HG03196 (cell line): ENCODE measurements at regions not wholly inside any gene's neighbourhood (a gene's known extent, or its start where the extent isn't known, plus 50 kb on each side); places are given as distances from the start of the nearest gene placed in this dataset.

Source experiments
- ATAC-seq: cut with Tn5 transposase; IDR thresholded peaks from one replicate; pipeline ENCODE4 v1.9.1; 2021; ENCODE audit not compliant: unreplicated experiment

DNA sequence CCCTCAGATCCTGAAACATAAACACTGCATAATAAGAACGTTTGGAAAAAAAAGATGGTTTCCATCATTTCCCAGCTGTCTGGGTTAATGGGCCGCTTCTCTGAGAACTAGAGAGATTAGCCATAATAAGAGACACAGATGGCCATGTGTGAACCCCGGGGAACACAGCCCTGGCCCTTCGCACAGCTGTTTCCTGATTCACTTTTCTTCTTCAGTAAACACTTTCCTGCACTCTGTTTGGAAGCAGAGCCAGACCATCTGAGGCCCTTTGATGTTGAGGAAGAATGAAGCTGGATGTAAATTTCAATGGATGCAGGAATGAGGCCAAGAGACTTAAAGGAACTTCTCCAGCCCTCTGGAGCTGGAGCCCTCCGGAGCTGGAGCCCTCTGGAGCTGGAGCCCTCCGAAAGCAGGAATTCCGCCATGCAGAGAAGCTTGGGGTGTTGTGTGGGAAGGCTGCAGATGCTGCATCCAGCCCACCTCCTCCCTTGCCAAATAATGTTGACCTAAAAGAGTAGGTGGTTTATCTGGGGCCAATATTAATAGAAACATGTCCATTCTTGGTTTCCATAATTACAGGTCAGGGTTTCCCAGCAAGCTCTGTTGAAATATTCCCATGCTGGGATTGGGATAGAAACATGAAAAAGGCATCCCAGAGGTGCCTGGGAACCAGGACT is 218.9 kb downstream of the NXNL2 start:
- ATAC-seq: no peak

DNA sequence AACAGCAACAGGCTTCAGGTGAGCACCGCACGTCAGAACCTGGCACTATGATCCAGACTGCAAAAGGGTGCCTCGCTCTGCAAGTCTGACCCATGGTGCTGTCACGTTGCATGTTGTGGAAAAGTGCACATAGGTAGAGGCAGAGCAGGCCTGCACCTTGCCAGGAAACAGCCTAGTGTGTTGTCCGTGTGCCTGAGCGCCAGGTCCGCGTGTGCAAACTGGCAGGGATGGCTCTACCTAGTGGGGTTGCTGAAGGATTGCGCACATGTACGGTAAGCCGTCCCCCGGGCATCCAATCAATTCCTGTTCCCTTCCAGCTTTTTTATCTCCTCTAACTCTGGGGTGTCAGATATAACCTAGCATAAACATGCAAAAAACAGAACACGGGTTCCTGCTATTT is 219.5 kb downstream of the NXNL2 start:
- ATAC-seq: no peak

DNA sequence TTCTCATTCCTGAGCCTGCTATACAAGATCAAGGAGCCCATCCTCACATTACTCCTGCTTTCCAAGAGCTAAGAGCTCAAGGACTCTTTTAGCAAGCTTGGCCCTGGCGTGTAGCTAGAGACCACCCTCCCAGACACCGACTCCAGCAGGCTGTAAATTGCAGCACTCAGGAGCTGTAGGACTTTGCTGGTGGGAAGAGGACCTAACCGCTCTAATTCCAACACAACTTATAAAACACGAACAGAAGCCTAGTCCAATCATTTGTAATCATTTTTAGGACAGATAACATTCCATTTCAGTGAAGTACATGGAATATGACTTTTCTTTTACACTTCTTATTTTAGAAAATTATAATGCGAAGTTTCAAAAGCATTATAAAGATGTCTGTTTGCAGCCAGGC is 219.9 kb downstream of the NXNL2 start:
- ATAC-seq: no peak

DNA sequence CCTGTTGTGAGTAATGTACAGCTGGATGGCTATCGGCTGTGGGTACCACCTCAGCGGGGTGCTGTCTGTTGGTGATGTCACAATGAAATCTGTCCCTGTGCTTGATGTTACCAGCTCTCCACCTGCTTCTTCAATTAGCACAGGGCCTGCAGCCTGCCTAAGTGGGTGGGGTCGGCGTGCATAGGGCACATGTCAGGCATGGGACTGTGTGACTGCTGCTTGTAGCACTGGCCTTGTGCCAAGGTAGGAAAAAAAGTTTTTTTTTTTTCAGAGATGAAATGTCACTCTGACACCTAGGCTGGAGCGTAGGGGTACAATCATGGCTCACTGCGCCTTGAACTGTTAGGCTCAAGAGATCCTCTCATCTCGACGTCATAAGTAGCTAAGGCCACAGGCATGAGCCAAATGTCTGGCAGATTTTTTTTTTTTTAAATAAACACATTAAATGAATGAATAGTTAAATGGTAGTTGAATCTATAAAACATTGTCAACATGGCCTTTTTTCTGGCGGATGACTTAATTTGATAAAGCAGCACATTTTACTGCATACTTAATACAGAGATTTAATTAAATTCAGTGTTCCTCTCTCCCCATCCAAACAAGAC is 222.5 kb downstream of the NXNL2 start:
- ATAC-seq: no peak

DNA sequence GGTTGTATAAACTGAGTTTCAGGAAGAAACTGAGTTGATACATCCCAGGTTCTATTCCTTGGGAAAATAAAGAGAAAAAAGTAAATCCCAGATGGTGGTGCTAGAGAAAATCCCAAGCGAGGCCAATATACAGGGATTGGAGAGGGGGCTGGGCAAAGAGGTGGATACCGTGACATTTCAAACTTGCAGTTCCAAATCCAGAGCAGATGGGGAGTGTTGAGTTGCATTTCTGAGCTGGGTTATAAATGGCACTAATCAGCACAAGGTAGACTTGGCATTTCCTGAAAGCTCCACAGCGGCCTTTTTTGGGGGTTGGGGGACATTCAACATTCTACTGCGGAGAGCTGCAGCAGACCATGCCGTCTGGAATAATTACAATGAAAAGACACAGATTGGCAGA is 224.4 kb downstream of the NXNL2 start:
- ATAC-seq: no peak

DNA sequence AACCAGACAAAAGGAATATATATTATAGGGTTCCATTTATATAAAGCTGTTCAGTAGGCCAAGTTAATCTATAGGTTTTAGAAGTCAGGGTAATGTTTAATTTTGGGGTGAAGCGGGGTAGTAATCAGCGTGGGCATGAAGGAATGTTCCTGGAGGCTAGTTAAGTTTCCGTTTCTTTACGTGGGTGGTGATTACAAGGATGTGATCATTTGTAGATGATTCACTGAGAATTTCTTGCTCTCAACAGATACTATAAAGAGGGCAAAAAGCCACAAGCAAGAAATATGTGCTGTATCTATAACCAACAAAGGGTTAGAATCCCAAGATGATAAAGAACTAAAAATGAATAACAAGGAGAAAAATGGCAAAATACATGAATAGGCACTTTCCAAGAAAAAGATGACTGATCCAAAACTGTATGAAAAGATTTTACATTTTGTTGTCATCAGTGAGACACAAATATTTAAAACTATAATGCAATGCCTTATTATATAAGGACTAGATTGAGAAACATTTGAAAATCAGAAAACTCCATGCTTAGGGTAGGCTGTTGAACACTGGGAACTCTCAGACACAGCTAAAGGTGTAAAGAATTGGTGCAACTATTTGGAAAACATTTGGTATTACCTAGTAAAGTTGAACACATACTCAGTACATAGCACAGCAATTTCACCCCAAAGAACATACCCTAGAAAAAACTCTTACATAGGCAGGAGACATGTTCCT is 224.3 kb upstream of the S1PR3 start:
- no peak for ATAC-seq

DNA sequence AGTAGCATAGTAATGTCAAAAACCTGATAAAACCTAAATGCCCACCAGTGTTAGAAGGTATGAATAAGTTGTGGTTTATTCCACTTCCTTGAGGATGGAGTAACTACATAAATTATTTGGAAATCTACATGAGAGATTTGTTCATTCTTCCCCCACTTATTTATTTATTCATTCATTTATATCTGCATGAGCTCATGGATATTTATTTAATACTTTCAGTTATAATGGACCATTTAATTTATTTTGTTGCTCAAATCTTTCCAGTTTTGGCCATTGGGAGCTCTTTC is 223.8 kb upstream of the S1PR3 start:
- no peak for ATAC-seq

DNA sequence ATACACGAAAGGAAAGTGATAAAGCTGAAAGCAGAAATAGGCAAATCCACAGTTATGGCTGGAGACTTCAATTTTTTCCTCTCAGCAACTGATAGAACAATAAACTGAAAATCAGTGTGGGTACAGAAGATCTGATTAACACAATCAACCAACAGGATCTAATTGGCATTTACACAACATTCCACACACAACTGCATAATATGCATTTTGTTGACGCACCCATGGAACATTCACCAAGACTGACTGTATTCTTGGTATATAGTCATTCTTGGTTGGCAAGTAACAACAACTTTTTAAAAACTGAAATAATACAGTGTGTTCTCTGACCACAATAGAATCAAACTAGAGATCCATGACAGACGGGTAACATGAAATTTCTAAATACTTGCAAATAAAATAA is 218.7 kb upstream of the S1PR3 start:
- ATAC-seq: no peak

DNA sequence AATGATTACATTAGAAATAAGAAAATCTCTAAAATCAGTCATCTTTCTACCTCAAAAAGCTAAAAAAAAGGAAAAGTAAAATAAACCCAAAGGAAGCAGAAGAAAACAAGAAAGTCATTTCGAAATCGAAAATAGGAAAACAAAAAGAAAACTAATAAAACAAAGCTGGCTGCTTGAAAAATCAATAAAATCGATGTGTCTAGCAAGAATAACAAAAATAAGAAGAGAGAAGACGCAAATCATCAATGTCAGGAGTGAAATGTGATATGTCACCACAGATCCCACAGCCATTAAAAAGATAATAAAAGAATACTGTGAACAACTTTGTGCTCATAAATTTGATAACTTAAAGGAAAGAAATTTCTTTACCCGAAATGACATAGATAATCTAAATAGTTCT is 218.1 kb upstream of the S1PR3 start:
- ATAC-seq: no peak

DNA sequence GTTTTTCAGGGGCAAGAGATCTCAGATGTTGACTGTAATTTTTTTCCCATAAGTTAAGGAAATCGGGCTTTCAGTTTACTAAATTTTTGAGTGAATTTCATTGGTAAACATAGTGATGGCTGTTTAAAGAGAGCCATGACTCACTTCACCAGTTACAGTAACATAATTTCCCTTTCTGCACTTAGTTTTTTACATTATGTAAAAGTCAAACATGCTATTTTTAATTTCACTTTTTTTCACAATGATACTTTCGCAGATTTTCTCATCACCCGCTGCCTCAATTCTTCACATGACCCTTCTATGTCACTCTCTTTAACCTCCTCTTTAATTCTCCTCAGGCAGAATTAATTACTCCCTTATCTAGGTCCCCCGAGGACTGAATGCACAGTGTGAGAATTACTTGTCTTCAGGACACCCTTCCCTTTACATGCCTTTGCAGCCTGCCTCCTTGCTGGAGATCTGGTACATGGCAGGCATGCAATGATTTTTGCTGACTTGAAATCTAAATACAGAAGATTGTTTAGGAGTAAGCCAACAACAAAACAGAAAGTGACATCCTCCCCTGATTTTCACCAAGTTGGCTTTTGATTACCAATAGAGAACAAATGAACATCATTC is 217.5 kb upstream of the S1PR3 start:
- no peak for ATAC-seq

DNA sequence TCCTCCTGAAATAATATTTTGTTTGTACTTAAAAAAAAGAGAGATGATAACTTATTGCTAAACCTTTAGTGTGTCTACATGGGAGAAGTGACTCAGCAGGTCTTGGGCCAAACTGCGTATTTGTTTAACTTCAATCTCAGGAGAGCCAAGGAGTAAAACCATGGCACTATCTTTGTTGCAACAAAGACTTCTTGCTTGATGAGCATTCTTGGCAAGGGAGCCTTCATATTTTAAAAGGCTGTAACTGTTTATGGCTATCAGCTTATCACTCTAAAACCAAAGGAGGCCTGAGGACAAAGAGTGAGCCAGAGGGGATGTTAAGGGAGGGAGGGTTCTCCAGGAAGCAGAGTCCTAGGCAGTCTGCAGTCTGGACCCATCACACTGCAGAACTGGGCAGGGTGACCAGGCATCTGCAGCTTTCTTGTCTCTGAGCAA is 216.2 kb upstream of the S1PR3 start:
- ATAC-seq: no peak

DNA sequence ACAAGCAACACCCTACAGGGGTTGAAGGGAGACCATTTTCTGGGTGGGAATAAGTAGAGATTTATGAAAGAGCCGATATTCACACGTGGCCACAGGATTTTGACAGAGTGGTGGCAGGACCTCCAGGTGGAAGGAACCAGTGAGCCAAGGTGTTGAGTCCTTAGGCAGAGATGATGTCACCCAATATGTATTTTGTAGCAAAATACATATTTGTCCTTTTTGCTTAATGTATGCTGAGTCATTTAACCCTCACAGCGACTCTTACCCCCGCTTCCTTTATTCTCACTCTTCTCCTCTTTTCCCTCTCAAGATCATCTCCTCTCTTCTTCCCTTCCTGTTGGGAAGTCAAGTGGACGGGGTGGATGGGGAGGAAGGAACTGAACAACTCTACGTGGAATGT is 215.7 kb upstream of the S1PR3 start:
- no peak for ATAC-seq

DNA sequence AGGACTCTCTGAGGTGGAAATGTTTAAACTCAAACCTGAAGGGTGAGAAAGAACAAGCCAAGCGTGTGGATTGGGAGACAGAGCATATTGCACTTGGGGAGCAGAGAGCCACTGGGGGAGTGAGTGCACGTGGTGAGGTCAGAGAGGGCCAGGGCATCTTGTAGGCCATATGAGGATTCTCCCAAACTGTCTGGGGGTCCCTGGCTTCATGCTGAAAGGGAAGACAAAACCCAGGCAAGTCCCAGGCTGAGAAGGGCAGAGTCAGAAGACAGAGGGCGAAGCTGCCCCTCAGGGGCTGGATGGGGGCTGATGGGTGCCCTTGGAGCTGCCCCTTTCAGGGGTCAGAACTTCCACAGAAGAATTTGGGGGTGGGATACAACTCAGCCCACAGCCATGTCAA is 215.3 kb upstream of the S1PR3 start:
- ATAC-seq: no peak

DNA sequence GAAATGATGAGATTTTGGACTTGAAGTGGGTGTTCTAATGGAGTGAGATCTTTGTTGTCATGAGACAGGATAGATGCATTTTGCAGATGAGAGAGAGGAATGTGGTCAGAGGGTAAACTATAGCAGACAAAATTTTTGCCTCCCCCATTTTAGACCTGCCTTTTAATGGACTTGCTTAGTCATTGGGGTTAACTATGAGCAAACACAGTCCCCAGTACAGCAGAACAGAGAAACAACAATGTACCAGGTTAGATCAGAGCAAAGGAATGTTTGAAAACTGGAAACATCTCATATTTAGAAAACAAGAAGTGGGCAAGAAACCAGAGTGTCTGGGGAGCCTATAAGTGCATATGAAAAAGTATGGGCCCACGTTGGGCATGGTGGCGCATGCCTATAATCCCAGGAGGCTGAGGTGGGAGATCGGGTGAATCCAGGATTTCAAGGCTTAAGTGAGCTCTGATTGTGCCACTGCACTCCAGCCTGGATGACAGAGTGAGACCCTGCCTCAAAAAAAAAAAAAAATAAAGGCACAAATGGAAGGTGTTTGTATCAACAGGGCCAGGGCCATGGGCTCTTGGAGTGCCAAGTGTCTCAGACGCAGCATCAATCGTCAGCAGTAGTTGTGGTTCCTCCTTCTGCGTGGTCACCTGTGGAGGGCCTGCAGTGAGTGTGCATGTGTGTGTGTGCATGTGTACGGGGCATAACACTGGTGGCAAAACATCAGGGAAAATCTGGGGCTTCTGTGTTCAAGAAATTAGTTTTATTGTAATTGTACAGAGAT is 214.4 kb upstream of the S1PR3 start:
- ATAC-seq: no peak

DNA sequence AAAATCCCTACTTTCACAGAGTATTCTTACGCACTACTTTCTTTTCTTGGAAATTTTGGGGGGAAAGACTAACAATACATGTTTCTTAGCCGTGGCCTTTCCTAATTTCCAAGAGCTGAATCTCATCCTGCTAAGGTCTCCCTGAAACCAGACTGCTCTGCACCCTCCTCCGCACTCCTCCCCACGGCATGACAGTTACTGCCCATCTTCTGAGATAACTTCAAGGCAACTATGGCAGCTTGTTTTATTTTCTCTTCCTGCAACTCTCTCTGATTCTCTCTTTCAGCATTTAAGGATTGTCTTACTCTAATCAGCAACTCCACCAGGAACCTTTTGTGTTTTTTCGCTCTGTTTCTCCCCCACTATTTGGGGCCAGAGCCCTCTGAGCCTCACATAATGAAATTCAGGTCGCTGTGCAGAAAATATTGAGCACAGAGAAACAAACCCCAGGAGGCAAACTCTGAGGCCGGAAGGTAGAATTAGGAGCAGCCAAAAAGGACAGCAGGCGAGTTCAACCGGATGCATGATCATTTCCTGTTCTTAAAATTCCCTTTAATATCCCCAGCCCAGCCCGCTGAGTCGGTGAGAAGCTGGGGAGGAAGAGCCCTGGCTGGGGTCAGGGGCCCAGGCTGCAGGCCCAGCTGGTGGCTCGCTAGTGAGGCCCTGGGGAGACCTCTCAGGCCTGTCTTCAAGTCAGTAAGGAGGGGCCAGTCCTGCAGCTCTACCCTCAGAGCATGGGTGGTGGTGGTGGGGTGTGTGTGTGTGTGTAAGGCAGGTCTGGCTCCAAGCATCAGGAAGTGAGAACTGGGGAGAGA is 213.6 kb upstream of the S1PR3 start:
- ATAC-seq: no peak

DNA sequence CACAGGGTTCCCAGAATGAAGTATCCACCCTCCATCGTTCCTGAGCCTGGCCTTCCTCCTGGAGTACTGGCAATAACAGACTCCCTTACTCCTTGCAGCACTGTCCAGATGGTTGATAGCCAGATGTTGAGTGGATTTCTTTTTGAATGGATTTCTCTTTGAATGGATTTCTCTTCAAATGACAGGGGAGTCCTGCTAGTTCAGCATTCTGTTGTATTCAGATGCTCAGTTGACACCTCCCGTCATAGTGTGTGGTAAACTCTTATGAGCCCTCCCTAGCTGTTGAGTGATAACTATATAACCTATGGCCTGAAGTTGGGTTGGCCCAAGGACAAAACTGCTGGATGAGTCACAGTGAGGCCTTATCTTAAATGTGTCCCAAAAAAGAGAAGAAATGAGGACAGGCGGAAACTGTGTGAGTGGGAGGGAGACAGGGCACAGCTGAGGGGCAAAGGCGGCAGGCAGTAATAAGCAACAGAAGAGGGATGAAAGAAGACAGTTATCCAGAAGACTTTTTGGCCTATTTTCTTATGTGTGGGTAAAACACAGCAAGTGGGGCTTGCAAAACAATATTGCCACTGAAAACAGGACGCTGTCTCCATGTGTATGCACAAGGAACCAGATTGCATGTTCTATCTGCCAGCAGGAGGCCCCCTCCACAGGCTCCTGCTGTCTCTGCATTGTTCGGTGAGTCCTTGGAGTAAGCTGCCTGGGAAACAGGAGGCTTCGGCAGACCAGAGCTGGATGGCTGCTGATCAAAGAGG is 209.5 kb upstream of the S1PR3 start:
- no peak for ATAC-seq

DNA sequence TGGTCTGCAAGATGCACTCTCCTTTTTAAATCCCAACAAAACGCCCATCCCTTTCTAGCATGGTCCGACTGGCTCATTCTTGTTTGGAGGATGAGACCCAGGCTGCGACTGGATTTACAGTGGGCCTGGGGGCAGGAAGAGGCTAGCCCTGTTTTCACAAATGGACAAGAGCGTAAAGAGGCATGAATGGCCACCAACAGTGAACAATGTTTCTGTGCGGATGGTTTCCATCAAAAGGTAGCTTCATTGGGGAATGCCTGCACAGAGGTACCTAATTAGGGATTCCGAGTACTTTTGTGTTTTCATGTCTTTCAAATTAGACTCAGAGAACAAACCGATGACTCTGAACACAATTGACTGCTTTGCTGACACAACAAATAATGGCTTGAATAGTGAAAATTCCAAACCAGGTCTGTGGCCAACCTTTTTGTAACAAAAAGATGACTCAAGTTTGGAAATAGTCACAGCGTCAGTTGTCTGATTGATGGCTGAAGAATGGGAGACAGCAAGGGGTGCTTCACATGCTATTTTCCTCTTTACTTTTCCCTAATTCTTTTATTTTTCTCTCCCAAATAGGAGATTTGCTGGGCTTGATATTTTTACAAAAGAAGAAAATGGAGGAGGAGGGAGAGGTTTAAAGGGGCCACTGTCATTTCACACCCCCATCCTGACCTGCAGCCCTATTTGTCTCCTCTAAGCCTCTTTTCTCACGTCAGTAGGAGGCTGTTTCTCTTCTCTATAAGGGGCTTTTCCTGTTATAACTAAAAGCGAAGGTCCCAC is 208.1 kb upstream of the S1PR3 start:
- no peak for ATAC-seq

DNA sequence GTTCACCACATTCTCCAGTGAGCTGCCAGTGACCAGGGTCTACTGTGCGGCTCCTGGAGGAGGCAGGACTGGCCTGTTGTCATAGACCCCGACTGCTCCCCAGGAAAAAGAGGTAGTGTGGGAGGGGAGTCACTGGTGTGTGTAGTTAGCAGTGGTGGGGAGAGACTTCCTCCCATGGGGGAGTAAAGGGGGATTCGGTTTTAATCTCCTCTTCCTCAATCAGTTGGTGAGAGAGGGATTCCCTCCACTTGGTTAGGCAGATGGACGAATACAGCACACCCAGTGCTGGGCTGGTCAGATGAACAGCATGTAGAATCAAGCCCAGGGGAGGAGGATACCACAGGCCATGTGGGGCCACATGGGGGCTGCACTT is 207.6 kb upstream of the S1PR3 start:
- no peak for ATAC-seq

DNA sequence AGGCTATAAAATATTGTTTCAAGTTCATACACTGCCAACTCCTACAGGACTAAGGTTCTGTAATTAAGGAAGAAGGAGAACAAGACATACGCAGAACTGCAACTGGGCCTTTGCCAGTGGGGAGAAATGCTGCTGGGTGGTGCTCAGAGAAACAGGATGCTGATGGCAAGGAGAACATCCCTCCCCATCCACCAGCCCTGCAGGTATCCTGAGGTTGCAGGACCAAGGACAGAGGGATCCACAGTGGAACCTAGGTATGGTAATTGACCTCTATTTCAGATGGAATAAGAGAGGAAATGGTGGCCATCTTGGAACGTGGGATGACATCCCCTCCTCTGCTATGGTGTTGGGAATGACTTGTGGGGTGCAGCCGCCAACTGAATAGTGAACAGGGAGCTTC is 206.3 kb upstream of the S1PR3 start:
- ATAC-seq: no peak
